ENCODE measurements at regions not wholly inside any gene's neighbourhood (a gene's known extent, or its start where the extent isn't known, plus 50 kb on each side); places are given as distances from the start of the nearest gene placed in this dataset.

- ATAC-seq: no peak
- TF ChIP-seq CTCF (IDR thresholded peaks at IDR 0.05): no peak
- no peak for DNase-seq
- Histone ChIP-seq H3K27me3 (no peaks in the 10 kb centered on the region), H3K9me3 (no peaks in the 10 kb centered on the region), H3K27ac (no peak overlapping the region), H3K36me3 (no peaks in the 10 kb centered on the region), H3K4me3 (no peak overlapping the region), H3K4me1 (no peaks in the 10 kb centered on the region)
- FAIRE-seq: no peak
- intact Hi-C loops (cut with DNase I): no loop called here
- WGBS, 2 donors: 36 to 39% methylated on average over 4 of the region's 4 CpGs
Observed at GRCh38 chr4:54976682-54977081, 148.7 kb downstream of the KDR start.

- Histone ChIP-seq H3K4me3 (no peak overlapping the region), H3K4me1 (no peaks in the 10 kb centered on the region), H3K36me3 (no peaks in the 10 kb centered on the region), H3K27ac (no peak overlapping the region), H3K27me3 (no peaks in the 10 kb centered on the region), H3K9me3 (no peaks in the 10 kb centered on the region)
- ATAC-seq (no peak), DNase-seq (no peak), FAIRE-seq (no peak)
- intact Hi-C loops (cut with DNase I): no loop called here
- WGBS, 2 donors: 78 to 92% methylated on average over 3 of the region's 3 CpGs
- no peak for TF ChIP-seq CTCF (IDR thresholded peaks at IDR 0.05)
Observed at GRCh38 chr4:54976031-54976430, 149.4 kb downstream of the KDR start.

- Histone ChIP-seq H3K36me3 (no peaks in the 10 kb centered on the region), H3K27me3 (no peaks in the 10 kb centered on the region), H3K4me1 (no peaks in the 10 kb centered on the region), H3K4me3 (no peak overlapping the region), H3K9me3 (no peaks in the 10 kb centered on the region), H3K27ac (no peak overlapping the region)
- DNase-seq (no peak), ATAC-seq (no peak), FAIRE-seq (no peak)
- WGBS, 2 donors: 59 to 60% methylated on average over 1 of the region's 1 CpG
- intact Hi-C loops (cut with DNase I): loop anchor here in 1 of 3 donors (5.0 kb wide), 1 partner anchor 349 kb away; no protein-coding TSS in a partner anchor
- no peak for TF ChIP-seq CTCF (IDR thresholded peaks at IDR 0.05)
Observed at GRCh38 chr4:54973784-54974183, 151.6 kb downstream of the KDR start.

GRCh38 chr4:54971474-54971950 is 153.9 kb downstream of the KDR start:
- intact Hi-C loops (cut with DNase I): loop anchor here in 1 of 3 donors (5.0 kb wide), 1 partner anchor 351 kb away; no protein-coding TSS in a partner anchor
- 2 to 7% methylated on average over 7 of the region's 7 CpGs for WGBS, 2 donors
- no peak overlapping the region for H3K27ac ChIP-seq
- no peaks in the 10 kb centered on the region for H3K9me3 ChIP-seq
- H3K4me3 ChIP-seq: no peak overlapping the region
- DNase-seq (no peak), ATAC-seq (peak in 3 of 4 donors; percentile 84 to 90 (median 88)), FAIRE-seq (peak; percentile 54)
- H3K36me3 ChIP-seq: no peaks in the 10 kb centered on the region
- TF ChIP-seq CTCF (IDR thresholded peaks at IDR 0.05): peak; percentile 31 to 64 (median 45)
- H3K4me1 ChIP-seq: no peaks in the 10 kb centered on the region
- no peaks in the 10 kb centered on the region for H3K27me3 ChIP-seq

- ATAC-seq (no peak), DNase-seq (no peak), FAIRE-seq (no peak)
- WGBS, 2 donors: 33 to 42% methylated on average over 3 of the region's 3 CpGs
- Histone ChIP-seq H3K9me3 (no peaks in the 10 kb centered on the region), H3K36me3 (no peaks in the 10 kb centered on the region), H3K4me3 (no peak overlapping the region), H3K27me3 (no peaks in the 10 kb centered on the region), H3K27ac (no peak overlapping the region), H3K4me1 (no peaks in the 10 kb centered on the region)
- TF ChIP-seq CTCF (IDR thresholded peaks at IDR 0.05): no peak
- intact Hi-C loops (cut with DNase I): no loop called here
Observed at GRCh38 chr4:54967289-54967688, 158.1 kb downstream of the KDR start.

Data from pancreas (tissue), 10 donors.